ENCODE measurements at regions not wholly inside any gene's neighbourhood (a gene's known extent, or its start where the extent isn't known, plus 50 kb on each side); places are given as distances from the start of the nearest gene placed in this dataset.

DNA sequence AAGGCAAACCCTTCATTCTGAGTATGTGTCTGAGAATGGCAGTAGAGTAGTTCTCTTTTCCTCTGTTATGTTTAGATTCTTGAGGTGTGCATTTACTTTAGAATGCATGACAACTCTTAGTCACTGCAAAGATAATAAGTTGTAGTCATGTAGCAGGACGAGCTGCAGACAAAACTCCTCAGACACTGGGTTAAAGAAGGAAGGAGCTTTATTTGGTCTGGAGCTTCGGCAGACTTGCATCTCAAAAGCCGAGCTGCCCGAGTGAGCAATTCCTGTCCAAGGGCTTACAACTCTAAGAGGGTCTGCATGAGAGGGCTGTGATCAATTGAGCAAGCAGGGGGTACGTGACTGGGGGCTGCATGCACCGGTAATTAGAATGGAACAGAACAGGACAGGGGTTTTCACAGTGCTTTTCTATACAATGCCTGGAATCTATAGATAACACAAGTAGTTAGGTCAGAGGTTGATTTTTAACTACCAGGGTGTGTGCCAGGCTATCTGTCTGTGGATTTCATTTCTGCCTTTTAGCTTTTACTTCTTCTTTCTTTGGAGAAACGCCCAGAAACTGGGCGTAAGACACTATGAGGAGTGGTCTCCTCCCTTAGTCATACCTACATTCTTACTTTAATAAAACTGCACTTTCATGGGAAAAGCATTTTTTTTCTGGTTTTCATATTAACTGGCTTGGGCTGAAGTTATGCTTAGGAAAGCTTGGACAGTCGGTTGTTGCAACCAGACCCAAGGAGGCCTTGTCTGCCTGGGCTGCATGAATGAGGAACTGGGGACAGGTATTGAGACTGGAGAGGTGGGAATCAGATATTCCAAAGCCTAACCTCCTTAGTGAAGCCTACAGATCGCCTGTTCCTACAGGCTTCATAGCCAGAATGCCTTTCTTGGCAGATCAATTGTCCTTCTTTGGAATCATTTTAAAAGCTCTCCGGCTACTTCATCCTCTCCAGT lies 115.1 kb downstream of the RHOU start:
- no peak for DNase-seq

DNA sequence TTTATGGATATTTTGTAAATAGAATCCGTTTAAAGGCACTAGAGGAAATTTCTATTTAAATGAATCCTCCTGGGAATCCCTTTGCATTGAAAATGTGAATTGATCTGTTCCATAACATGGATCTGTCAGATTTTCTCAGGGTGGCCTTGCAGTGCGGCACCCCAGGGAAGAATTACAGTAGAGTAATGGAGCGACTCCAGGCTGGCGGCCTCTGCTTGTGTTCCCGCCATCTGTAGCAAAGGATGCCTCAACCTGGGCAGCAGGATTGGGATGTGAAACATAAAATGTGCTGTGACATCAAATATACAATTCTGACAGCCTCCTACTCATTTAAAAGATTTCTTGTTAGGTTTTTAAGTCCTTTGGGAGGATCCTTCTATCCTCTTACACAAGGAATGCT lies 115.9 kb downstream of the RHOU start:
- DNase-seq = no peak

DNA sequence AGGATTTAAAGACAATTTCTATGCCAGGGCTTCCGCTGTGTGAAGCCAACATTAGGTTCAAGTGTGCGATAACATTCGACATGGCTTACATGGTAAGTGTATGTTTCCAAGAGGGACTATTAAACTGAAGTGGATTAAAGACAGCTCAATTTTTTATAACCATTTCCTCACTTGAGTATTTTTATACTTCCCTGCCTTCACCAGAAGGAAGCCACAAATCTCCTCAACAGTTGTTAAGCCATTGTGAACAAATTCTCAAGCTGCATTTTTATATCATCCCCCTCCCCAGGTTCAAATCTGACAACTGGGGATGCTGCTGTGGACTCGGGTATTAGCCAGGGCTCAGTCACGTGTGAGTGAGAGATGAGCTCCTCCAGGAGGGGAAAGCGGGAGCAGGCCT lies 116.3 kb downstream of the RHOU start:
- no peak for DNase-seq

DNA sequence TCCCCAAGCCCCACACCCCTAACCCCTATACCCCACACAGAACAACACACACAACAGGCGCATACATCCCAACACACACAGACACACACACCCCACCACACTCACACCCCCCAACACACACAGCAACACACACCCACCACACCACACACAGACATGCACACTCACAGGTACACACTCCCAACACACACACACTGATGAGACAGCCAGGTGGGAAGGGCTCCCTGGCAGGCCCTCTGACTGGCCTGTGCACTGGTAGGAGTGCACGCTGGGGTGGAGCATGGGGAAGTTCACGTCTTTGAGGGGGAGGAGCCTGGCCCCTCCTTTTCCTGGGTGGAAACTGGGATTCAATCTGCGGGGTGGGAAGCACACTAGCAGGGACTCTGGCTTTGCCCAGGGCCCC lies 116.7 kb downstream of the RHOU start:
- no peak for DNase-seq

DNA sequence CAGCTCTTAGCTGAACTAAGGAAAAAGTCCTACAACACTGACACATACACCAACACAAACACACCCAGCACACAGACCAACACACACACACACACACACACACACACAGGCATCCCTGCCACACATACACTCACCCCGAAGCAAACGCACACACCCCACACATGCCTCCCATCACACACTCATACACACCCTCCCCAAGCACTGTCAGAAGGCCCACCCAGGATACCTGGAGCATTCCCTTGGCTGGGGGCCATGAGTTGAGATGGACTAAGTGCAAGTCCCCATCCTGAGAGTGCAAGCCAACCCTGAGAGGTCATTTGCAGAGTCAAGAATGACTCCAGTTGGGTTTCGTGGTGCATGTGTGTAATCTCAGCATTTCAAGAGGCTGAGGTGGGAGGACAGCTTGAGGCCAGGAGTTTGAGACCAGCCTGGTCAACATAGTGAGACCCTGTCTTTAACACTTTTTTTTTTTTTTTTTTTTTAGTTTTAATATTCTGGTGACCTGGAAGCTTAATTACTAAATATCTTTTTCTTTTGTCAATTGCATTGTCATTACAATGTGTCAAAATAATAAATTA lies 117.3 kb downstream of the RHOU start:
- no peak for DNase-seq

DNA sequence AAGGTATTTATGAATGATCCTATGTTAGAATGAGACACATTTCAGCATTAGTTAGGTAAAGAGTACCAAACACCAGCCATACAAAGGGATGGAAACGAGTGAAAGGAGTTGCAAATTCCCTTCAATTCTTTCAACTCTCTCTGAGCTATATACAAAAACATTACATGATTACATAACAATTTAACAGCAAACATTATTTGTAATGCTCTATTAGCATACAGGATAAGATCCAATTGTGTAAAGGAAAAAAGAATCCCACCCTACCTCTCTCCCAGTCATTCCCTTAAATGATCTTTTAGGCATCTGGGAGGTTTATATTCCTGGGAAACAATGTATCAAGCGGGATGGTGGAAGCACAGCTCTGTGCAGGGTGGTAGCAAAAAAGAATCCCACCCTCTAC lies 117.9 kb downstream of the RHOU start:
- no peak for DNase-seq

DNA sequence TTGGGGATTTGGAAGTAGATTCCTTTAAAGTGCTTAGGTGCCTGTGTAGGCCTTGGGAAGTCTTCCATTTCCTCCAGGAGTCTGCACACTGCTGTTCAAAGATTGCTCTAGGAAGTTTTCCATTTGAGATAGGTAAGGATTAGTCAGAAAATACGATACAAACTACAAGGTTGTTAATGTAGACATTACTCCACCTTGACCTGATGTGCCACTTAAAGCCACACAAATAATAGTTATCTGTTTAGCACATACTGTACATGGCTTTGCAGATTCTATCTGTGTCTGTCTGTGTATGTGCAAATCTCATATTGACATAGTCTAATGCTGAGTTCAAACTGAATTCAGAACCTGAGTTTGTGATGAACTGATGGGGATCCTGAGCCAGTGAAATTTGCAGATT lies 118.4 kb downstream of the RHOU start:
- DNase-seq = no peak

DNA sequence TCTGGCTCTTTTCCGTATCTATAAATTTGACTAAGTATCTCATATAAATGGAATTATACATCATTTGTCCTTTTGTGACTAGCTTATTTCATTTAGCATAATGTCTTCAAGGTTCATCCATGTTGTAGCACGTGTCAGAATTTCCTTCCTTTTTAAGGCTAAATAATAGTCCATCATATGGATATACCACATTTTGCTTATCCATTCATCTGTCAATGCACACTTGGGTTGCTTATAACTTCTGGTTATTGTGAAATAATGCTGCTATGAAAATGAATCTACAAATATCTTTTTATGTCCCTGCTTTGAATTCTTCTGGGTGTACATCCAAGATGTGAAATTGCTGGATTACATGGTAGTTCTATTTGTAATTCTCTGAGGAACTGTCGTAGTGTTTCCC lies 119.6 kb downstream of the RHOU start:
- no peak for DNase-seq

DNA sequence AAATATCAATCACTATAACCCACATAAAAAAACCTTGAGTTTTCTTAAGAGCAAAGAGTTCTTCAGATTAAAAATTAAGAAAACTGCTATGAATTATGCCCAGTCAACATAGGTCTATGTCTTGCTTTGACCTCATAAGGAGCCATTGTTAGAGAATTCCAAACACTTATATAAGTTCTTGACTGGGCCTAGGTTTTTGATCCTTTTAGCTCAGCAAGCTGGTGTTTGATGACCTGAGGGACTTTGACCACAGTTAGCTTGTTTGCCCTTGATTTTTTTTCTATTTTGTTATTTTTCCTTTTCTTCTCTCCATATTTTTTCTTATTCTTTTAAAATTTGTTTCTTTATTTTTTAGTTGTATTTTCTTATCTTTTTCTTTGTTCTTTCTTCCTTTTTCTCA lies 122.3 kb downstream of the RHOU start:
- no peak for DNase-seq

DNA sequence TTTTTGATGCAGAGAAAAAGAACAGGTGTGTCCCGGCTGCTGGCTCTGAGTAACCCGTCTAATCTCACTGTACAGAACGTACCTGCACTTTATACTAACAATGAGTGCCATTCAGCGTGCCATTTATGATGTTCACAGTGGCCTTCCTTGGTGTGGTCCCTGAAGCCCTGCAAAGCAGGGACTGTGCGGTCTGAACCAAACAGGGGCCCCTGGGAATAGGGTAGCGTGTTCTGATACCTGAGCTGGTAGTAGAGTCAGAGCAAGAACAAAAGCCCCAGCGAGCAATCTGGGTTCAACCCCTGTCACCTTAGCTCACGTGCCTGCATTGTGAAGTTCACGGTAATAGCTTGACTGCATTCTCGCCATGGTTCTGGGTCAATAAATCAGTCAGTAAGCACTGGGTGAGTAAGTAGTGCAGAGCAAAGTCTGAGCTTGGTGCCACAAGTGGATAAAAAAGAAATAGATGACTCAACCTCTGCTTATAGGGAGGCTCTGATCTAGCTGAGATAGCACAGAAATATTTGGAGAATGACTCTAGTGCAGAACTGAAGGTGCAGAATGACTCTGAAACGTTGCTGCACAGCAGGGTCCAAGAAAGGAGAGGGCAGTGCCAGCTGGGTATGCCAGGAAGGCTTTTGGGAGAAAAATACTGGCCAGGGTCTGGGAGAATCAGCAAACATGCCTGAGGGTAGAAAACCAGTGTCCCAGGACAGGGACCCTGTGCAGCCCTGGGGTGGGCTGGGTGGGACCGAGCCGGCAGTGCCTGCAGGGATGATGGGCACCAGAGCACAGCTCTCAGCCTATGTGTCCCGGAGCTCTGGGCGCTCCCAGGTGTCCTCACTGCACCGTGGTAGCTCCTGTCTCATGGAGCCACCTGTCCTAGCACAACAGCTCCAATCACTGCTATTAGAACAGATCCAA lies 125.9 kb downstream of the RHOU start:
- no peak for DNase-seq

DNA sequence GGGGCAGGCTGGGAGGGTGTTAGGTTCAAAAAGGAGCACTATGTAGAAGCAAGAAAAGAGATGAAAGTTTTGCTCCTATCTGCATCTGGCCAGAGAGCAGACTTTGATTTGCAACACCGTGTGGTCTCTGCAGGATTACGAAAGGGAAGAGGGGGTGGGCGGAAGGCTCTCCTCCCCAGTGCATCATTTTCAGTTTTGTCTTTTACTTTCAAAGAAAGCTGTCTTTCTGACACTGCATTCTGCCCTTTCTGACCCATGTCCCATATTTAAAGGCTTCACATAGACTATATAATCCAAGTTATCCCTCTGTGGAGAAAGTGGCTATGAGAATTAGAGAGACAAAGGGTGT lies 126.5 kb downstream of the RHOU start:
- DNase-seq = no peak

DNA sequence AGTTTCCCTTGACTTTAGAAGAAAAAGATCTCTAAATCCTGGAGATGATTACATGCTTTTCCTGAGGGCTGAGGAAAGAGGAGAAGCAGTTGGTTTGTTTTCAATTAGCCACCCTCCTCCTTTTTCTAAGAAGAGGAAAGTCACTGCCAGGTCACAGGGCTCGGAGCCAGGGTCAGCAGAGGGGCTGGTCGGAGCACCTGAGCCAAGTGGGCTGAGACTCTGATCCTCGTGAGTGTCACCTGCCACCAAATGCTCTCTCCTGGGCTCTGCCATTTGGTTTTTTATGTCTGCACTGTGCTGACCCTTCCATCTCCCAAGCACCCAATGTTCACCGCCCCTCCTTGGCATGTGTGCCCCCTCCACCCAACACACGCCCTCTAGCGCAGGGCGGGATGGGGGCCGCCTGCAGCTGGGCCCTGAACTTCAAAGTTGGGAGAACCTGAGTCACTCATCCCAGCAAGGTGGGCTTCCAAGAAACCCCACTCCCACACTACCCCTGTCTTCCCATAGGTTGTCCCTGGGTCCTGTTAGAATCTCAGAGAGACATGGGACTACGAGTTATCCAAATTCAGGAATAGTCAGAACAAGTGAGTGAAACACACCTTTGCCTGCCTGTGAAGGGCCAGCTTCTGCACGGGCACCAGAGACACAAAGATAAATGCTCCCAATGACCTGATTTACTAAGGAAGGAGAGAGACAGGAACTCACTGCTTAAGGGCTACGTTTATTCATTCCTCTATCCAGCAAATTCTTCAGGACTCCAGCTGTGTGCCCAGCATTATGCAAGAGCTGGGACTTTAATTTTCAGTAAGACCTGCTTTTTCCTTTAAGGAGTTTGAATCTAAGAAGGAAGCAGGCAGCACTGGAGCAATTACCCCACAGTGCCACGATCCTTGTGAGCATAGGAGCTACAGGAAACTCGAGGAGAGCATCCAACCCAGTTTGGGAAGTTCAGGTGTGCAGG lies 127.5 kb downstream of the RHOU start:
- DNase-seq = no peak

DNA sequence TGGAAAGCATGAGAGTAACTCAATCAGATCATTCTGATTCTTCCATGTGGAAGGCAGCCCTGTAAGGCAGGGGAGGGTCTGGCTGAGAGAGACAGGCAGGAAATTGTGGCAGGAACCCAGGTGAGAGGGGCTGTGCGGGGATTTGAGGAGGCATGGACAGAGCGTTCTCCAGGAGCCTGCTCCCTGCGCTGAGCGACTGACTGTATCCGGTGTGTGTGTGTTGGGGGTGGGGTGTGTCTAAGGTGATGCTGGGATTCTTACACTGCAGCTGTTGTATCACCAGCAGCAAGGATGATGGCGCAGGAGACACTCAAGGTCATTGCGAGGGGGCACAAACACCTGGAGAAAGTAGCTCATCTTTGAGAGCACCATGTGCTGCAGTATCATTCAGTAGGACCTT lies 128.5 kb downstream of the RHOU start:
- DNase-seq = no peak

DNA sequence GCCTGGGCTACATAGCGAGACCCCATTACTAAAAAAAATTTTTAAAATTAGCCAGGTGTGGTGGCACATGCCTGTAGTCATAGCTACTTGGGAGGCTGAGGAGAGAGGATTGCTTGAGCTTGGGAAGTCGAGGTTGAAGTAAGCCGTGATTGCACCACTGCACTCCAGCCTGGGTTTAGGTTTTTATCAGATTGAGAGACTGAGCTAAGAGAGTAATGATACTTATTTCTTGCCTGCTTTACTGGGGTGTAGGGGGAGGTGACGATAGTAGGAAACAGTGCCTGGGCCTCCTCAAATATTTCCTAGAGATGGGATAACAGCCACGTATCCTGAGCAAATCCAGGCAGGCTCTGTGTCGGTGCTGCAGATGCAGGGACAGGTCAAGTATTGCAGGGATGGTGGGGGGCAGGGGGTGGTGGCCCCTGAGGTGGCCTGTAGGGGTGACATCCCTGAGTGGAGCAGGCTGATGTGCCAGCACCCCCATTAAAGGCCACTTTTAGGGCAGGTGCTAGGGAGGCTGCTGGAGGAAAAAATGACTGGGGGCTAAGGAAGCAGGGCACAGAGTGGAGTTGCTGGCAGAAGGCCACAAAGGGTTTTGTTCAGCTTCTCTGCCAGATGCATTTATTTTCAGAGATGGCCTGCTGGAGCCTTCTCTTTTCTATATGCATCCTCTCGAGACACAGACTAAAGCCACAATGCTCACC lies 130.5 kb downstream of the RHOU start:
- DNase-seq = no peak

DNA sequence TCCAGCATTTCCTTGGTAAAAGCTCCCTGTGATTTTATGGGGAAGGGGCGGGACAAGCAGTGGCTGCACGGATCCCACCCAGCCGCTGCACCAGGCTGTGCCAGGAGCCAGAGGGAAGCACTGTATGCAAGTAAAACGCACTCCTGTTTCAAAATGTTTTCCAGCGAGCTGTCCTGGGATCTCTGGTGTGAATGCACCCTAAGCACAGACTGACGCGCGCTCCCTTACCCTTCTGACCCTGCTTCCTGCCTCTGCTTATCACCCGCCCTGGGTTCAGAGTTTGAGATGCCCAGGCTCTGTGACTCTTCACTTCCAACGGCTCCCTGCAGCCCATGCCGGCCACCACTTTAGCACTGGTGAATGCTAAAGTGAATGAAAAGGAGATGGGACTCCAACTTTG lies 131.2 kb downstream of the RHOU start:
- DNase-seq = no peak

DNA sequence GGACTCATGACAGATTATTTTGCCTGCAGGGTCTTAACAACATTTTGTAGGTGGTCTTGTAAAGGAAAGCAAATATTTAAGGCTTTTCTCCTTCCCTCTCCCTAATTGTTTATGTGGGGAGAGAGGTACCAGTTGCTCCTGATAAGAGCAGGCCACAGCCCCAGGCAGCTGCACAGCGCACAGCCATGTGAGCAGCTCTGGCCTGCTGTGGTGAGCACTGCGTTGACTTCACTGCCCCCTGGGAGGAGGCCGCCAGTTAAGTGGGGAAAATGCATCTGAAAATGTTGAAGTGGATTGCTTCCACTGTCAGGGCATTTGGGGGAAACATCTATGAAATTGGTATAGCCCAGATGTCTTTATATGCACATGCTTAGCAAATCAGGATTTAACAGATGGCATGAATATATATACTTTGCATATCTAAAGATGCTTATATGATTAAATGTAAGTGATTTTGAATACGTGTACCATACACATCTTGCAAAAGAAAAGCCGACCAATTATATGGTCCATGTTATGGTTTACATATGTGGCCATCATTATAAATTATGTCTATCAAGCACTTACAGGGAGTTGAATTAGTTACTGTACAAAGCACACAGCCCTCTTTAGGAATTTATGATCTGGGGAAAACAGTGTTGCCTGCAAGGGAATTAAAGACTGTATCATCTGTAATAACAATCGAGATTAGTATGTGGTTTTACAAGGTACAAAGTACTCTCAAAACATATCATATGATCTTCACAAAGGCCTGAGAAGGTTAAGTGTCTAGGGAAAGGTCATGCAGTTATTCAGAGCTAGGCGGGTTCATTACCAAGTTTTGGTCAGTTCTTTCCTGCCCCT lies 132.1 kb downstream of the RHOU start:
- no peak for DNase-seq

DNA sequence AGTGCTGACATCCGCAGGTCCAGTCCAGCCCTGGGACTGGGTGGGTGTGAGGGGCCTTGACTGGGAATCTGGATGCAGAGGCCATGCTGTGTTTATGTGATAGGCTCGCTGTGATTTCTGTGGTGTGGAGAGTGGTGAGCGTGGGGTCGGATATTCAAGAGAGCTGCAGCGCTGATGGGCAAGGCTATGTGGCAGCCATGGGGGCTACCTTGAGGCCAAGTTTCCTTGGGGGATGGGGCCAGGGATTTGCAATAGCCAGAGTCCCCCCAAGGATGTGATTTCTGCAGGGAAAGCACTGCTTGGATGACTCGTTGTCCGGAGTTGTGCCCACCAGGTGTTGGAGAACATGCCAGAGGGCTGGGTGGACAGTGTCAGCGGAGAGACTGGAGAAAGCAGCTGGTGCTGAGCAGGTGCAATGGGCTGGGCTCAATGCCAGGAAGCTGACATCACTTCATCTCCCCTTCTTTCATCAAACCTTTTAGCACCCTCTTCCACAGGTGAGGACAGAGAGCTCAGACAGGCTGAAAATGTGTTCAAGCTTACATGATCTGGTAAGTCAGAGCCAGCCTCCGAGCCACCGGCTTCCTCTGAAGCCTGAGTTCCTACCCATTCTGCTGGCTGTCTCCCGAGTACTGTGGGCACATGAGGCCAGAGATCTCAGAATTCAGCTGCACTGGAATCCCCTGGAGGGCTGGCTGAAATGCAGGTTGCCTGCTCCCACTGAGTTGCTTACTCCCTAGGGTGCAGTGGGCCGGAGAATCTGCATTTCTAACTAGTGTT lies 132.9 kb downstream of the RHOU start:
- DNase-seq = no peak

DNA sequence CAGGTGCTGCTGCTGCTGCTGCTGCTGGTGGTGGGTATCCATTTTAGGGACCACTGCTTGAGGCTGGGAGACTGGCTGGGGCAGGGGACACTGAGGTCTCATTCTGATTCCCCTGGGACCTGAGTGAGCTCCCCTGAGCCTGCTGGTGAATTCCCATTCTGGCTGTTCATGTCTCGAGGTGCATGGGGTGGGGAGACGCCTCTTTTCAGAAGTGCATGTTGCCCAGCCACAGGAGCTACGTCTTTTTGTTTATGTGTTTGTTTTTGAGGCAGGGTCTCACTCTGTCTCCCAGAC lies 133.4 kb downstream of the RHOU start:
- DNase-seq = no peak

DNA sequence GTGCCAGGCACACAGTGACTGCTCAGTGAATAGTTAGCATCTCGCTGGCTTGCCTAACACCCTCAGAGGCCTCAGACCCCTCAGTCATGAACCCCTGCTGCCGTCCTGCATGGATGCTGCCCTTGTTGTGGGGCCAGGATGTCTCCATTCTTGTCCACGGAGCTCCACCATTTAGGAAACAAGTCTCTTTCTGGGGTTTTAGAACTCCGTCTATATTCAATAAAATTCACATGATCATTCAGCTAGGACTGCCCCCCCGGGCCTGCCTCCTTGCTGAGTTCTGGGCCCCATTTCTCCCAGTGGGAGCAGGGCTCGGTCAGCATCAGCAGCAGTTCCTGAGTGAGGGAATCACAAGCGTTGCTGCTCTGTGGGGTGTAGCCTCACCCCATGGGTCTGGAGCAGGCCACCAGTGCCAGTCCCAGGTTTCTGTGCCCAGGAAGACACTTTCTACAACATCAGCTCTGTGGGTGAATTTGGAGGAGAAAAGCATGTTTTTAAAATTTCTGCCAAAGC lies 134.1 kb downstream of the RHOU start:
- DNase-seq = no peak
